SK-MEL-5 (cell line): ENCODE measurements at regions not wholly inside any gene's neighbourhood (a gene's known extent, or its start where the extent isn't known, plus 50 kb on each side); places are given as distances from the start of the nearest gene placed in this dataset.
"Not testable (repeated sequence)": the region's sequence is repeated elsewhere in the genome, so short reads cannot be mapped to it uniquely, and the experiment has no call there.

Experiments
- DNase-seq: peaks from one replicate; pipeline ENCODE4 v3.0.0-alpha.2; 2016; ENCODE audit warnings: low read depth, low spot score
- in situ Hi-C: cut with HindIII; loops from 2 replicates; pipeline ENCODE4 v1.10.0; 2016; ENCODE audit warnings: low sequenced_read_pairs, high pct_unique_total_duplicates, low pct_unique_long_range_greater_than_20kb

GRCh38 chr9:38342532-38342931, 50.0 kb upstream of the ALDH1B1 start:
- in situ Hi-C loops = no loop called here

GRCh38 chr9:38342096-38342495, 50.4 kb upstream of the ALDH1B1 start:
- in situ Hi-C loops = no loop called here
- no peak for DNase-seq

More at GRCh38 chr9:38342532-38342931, 50.0 kb upstream of the ALDH1B1 start:
- no peak for DNase-seq

- in situ Hi-C loops = no loop called here
- no peak for DNase-seq
These were observed 53.0 kb upstream of the ALDH1B1 start for GRCh38 chr9:38339496-38339895.

GRCh38 chr9:38339087-38339486, 53.4 kb upstream of the ALDH1B1 start:
- in situ Hi-C loops = no loop called here
- DNase-seq = peak; percentile 25

- DNase-seq = no peak
- in situ Hi-C loops = no loop called here
These were observed 54.0 kb upstream of the ALDH1B1 start for GRCh38 chr9:38338342-38339018.

- DNase-seq = no peak
- in situ Hi-C loops = no loop called here
These were observed 54.7 kb upstream of the ALDH1B1 start for GRCh38 chr9:38337706-38338264.

- in situ Hi-C loops = no loop called here
These were observed 55.3 kb upstream of the ALDH1B1 start for GRCh38 chr9:38337181-38337580.

GRCh38 chr9:38336341-38336740, 56.2 kb upstream of the ALDH1B1 start:
- DNase-seq = no peak
- in situ Hi-C loops = no loop called here

More at GRCh38 chr9:38337181-38337580, 55.3 kb upstream of the ALDH1B1 start:
- DNase-seq = no peak

- in situ Hi-C loops = no loop called here
- no peak for DNase-seq
These were observed 56.8 kb upstream of the ALDH1B1 start for GRCh38 chr9:38335686-38336085.

GRCh38 chr9:38334234-38334633, 58.3 kb upstream of the ALDH1B1 start:
- in situ Hi-C loops = no loop called here
- DNase-seq = no peak

GRCh38 chr9:38333047-38333446, 59.5 kb upstream of the ALDH1B1 start:
- in situ Hi-C loops = no loop called here

GRCh38 chr9:38332625-38333024, 59.9 kb upstream of the ALDH1B1 start:
- in situ Hi-C loops = no loop called here

More at GRCh38 chr9:38333047-38333446, 59.5 kb upstream of the ALDH1B1 start:
- DNase-seq = no peak

GRCh38 chr9:38331141-38331540, 61.4 kb upstream of the ALDH1B1 start:
- DNase-seq = no peak
- in situ Hi-C loops = no loop called here

More at GRCh38 chr9:38332625-38333024, 59.9 kb upstream of the ALDH1B1 start:
- DNase-seq = no peak

GRCh38 chr9:38329968-38330367, 62.5 kb upstream of the ALDH1B1 start:
- in situ Hi-C loops = no loop called here
- DNase-seq = no peak

- no peak for DNase-seq
- in situ Hi-C loops = no loop called here
These were observed 63.7 kb upstream of the ALDH1B1 start for GRCh38 chr9:38328765-38329164.

- DNase-seq = no peak
- in situ Hi-C loops = no loop called here
These were observed 66.4 kb upstream of the ALDH1B1 start for GRCh38 chr9:38326122-38326521.

GRCh38 chr9:38324213-38324612, 68.3 kb upstream of the ALDH1B1 start:
- DNase-seq, in situ Hi-C loops: not testable (repeated sequence)

- in situ Hi-C loops = no loop called here
- DNase-seq = no peak
These were observed 69.6 kb upstream of the ALDH1B1 start for GRCh38 chr9:38322937-38323336.

GRCh38 chr9:38319496-38320173, 72.9 kb upstream of the ALDH1B1 start:
- in situ Hi-C loops = no loop called here
- no peak for DNase-seq
